Nucleus accumbens (tissue), 56 donors: ENCODE measurements at regions not wholly inside any gene's neighbourhood (a gene's known extent, or its start where the extent isn't known, plus 50 kb on each side); places are given as distances from the start of the nearest gene placed in this dataset.

ENCODE experiments used
- DNase-seq, 56 donors: peaks; one replicate each; lab custom pipeline; 2025; lab: John Stamatoyannopoulos, UW

GRCh38 chr2:143977356-143977755, 542.6 kb downstream of the ZEB2 start:
- DNase-seq: no peak

- no peak for DNase-seq
These were observed 544.7 kb downstream of the ZEB2 start for GRCh38 chr2:143975216-143975615.

- no peak for DNase-seq
These were observed 545.7 kb downstream of the ZEB2 start for GRCh38 chr2:143974262-143974661.

GRCh38 chr2:143968860-143969259, 551.1 kb downstream of the ZEB2 start:
- no peak for DNase-seq

GRCh38 chr2:143968360-143968759, 551.6 kb downstream of the ZEB2 start:
- DNase-seq: no peak

- DNase-seq: no peak
These were observed 554.3 kb downstream of the ZEB2 start for GRCh38 chr2:143965493-143966164.

GRCh38 chr2:143964891-143965290, 555.0 kb downstream of the ZEB2 start:
- DNase-seq: no peak

- no peak for DNase-seq
These were observed 559.7 kb downstream of the ZEB2 start for GRCh38 chr2:143960177-143960576.

- DNase-seq: no peak
These were observed 562.6 kb downstream of the ZEB2 start for GRCh38 chr2:143957321-143957720.

GRCh38 chr2:143955401-143956065, 564.4 kb downstream of the ZEB2 start:
- no peak for DNase-seq

GRCh38 chr2:143954844-143955243, 565.1 kb downstream of the ZEB2 start:
- DNase-seq: no peak

- DNase-seq: no peak
These were observed 565.7 kb downstream of the ZEB2 start for GRCh38 chr2:143954186-143954585.

GRCh38 chr2:143953451-143954030, 566.4 kb downstream of the ZEB2 start:
- DNase-seq: no peak

GRCh38 chr2:143952536-143952935, 567.4 kb downstream of the ZEB2 start:
- no peak for DNase-seq

- DNase-seq: no peak
These were observed 569.2 kb downstream of the ZEB2 start for GRCh38 chr2:143950704-143951103.

GRCh38 chr2:143949121-143949848, 570.6 kb downstream of the ZEB2 start:
- DNase-seq: no peak

- no peak for DNase-seq
These were observed 571.2 kb downstream of the ZEB2 start for GRCh38 chr2:143948710-143949109.

GRCh38 chr2:143946436-143947391, 573.2 kb downstream of the ZEB2 start:
- DNase-seq: no peak

GRCh38 chr2:143942486-143942885, 577.4 kb downstream of the ZEB2 start:
- DNase-seq: no peak

- DNase-seq: no peak
These were observed 579.2 kb downstream of the ZEB2 start for GRCh38 chr2:143940720-143941119.
